ENCODE measurements at regions not wholly inside any gene's neighbourhood (a gene's known extent, or its start where the extent isn't known, plus 50 kb on each side); places are given as distances from the start of the nearest gene placed in this dataset.

- no peak for DNase-seq
These were observed 191.7 kb upstream of the TWIST2 start for GRCh38 chr2:238655974-238656722.

- no peak for DNase-seq
These were observed 190.5 kb upstream of the TWIST2 start for GRCh38 chr2:238657132-238658053.

GRCh38 chr2:238658054-238658407, 189.9 kb upstream of the TWIST2 start:
- DNase-seq: no peak

- no peak for DNase-seq
These were observed 189.1 kb upstream of the TWIST2 start for GRCh38 chr2:238658820-238659219.

- no peak for DNase-seq
These were observed 188.7 kb upstream of the TWIST2 start for GRCh38 chr2:238659231-238659630.

GRCh38 chr2:238663586-238663985, 184.3 kb upstream of the TWIST2 start:
- no peak for DNase-seq

- no peak for DNase-seq
These were observed 182.0 kb upstream of the TWIST2 start for GRCh38 chr2:238665919-238666318.

- no peak for DNase-seq
These were observed 181.3 kb upstream of the TWIST2 start for GRCh38 chr2:238666543-238666942.

GRCh38 chr2:238667008-238667407, 180.9 kb upstream of the TWIST2 start:
- no peak for DNase-seq

GRCh38 chr2:238667639-238668038, 180.2 kb upstream of the TWIST2 start:
- DNase-seq: no peak

- DNase-seq: no peak
These were observed 179.5 kb upstream of the TWIST2 start for GRCh38 chr2:238668426-238668825.

GRCh38 chr2:238669046-238669445, 178.8 kb upstream of the TWIST2 start:
- no peak for DNase-seq

- DNase-seq: no peak
These were observed 178.3 kb upstream of the TWIST2 start for GRCh38 chr2:238669581-238670080.

- DNase-seq: peak; percentile 19 to 29
These were observed 177.7 kb upstream of the TWIST2 start for GRCh38 chr2:238670111-238670585.

GRCh38 chr2:238682536-238682935, 165.3 kb upstream of the TWIST2 start:
- DNase-seq: no peak

GRCh38 chr2:238684362-238685326, 163.2 kb upstream of the TWIST2 start:
- DNase-seq: no peak

GRCh38 chr2:238685327-238685709, 162.6 kb upstream of the TWIST2 start:
- DNase-seq: no peak

GRCh38 chr2:238685713-238686112, 162.2 kb upstream of the TWIST2 start:
- DNase-seq: no peak

GRCh38 chr2:238686223-238686622, 161.7 kb upstream of the TWIST2 start:
- DNase-seq: no peak

- no peak for DNase-seq
These were observed 159.4 kb upstream of the TWIST2 start for GRCh38 chr2:238688193-238689153.

- no peak for DNase-seq
These were observed 158.6 kb upstream of the TWIST2 start for GRCh38 chr2:238689331-238689730.
